ENCODE measurements at regions not wholly inside any gene's neighbourhood (a gene's known extent, or its start where the extent isn't known, plus 50 kb on each side); places are given as distances from the start of the nearest gene placed in this dataset.

GRCh38 chr16:7124701-7125100 lies 207.9 kb upstream of the RBFOX1 start:
- no peak for TF ChIP-seq CTCF (conservative IDR thresholded peaks at IDR 0.05; ENCODE audit: low read length)
- no peak for TF ChIP-seq EZH2phosphoT487 (IDR thresholded peaks at IDR 0.05; ENCODE audit: borderline replicate concordance, low read depth, low read length)
